ENCODE measurements at regions not wholly inside any gene's neighbourhood (a gene's known extent, or its start where the extent isn't known, plus 50 kb on each side); places are given as distances from the start of the nearest gene placed in this dataset.

GRCh38 chr12:24739106-24739779 lies 209.7 kb downstream of the BCAT1 start:
- no peak for TF ChIP-seq CTCF (IDR thresholded peaks at IDR 0.05; ENCODE audit: low read depth, low read length)

GRCh38 chr12:24738441-24738840 lies 210.5 kb downstream of the BCAT1 start:
- H3K4me3 ChIP-seq (ENCODE audit: low read depth, low read length): no peak overlapping the region
- no peak for TF ChIP-seq CTCF (IDR thresholded peaks at IDR 0.05; ENCODE audit: low read depth, low read length)

More at GRCh38 chr12:24739106-24739779, 209.7 kb downstream of the BCAT1 start:
- no peak overlapping the region for H3K4me3 ChIP-seq (ENCODE audit: low read depth, low read length)

- H3K4me3 ChIP-seq (ENCODE audit: low read depth, low read length): no peak overlapping the region
- TF ChIP-seq CTCF (IDR thresholded peaks at IDR 0.05; ENCODE audit: low read depth, low read length): no peak
Observed at GRCh38 chr12:24731596-24731995, 217.3 kb downstream of the BCAT1 start.

- H3K4me3 ChIP-seq (ENCODE audit: low read depth, low read length): no peak overlapping the region
- TF ChIP-seq CTCF (IDR thresholded peaks at IDR 0.05; ENCODE audit: low read depth, low read length): no peak
Observed at GRCh38 chr12:24730489-24730896, 218.4 kb downstream of the BCAT1 start.

- TF ChIP-seq CTCF (IDR thresholded peaks at IDR 0.05; ENCODE audit: low read depth, low read length): no peak
- H3K4me3 ChIP-seq (ENCODE audit: low read depth, low read length): no peak overlapping the region
Observed at GRCh38 chr12:24728826-24729225, 220.1 kb downstream of the BCAT1 start.

GRCh38 chr12:24728366-24728765 lies 220.5 kb downstream of the BCAT1 start:
- peak; percentile 51; the same call in 1 of the 2 replicates for TF ChIP-seq CTCF (IDR thresholded peaks at IDR 0.05; ENCODE audit: low read depth, low read length)
- H3K4me3 ChIP-seq (ENCODE audit: low read depth, low read length): no peak overlapping the region

GRCh38 chr12:24725616-24726015 lies 223.3 kb downstream of the BCAT1 start:
- H3K4me3 ChIP-seq (ENCODE audit: low read depth, low read length): no peak overlapping the region
- TF ChIP-seq CTCF (IDR thresholded peaks at IDR 0.05; ENCODE audit: low read depth, low read length): no peak
